Lung (tissue), 11 donors: ENCODE measurements at regions not wholly inside any gene's neighbourhood (a gene's known extent, or its start where the extent isn't known, plus 50 kb on each side); places are given as distances from the start of the nearest gene placed in this dataset.
"Not testable (repeated sequence)": the region's sequence is repeated elsewhere in the genome, so short reads cannot be mapped to it uniquely, and the experiment has no call there.

Experiments used
- ATAC-seq: fragments of 200-7000 bp; cut with Tn5 transposase; one replicate; pipeline ENCODE4 v1.9.1; 2020; ENCODE audit warnings: moderate number of reproducible peaks; ENCODE audit not compliant: insufficient read depth, low FRiP score
- DNase-seq, 3 donors: peaks; one replicate each; pipeline ENCODE4 v3.0.0-alpha.2; 2013 to 2017
- H3K27ac ChIP-seq, 2 donors: one replicate each; pipeline ENCODE4 v1.5.1; 2013; ENCODE audit warnings: mild to moderate bottlenecking in 2 of 2, moderate library complexity in 2 of 2, control low read depth in 1 of 2, inconsistent platforms in 1 of 2, low read depth in 1 of 2, low read length in 1 of 2
- H3K27me3 ChIP-seq, 3 donors: one replicate each; pipeline ENCODE4 v1.5.1; 2013; ENCODE audit warnings: low read length in 2 of 3; ENCODE audit not compliant: control insufficient read depth in 3 of 3, insufficient read depth in 3 of 3
- H3K36me3 ChIP-seq, 4 donors: one replicate each; pipeline ENCODE4 v1.5.1; 2013; ENCODE audit warnings: low read length in 4 of 4, mild to moderate bottlenecking in 1 of 4, moderate library complexity in 1 of 4; ENCODE audit not compliant: control insufficient read depth in 4 of 4, insufficient read depth in 4 of 4
- H3K4me1 ChIP-seq, 5 donors: one replicate each; pipeline ENCODE4 v1.5.1; 2013; ENCODE audit warnings: low read length in 5 of 5, mild to moderate bottlenecking in 2 of 5, moderate library complexity in 1 of 5; ENCODE audit not compliant: control insufficient read depth in 5 of 5, insufficient read depth in 5 of 5
- H3K4me3 ChIP-seq: one replicate; pipeline ENCODE4 v1.5.1; 2013; ENCODE audit warnings: mild to moderate bottlenecking, control low read depth, moderate library complexity
- H3K9ac ChIP-seq, 2 donors: one replicate each; pipeline ENCODE4 v1.5.1; 2013; ENCODE audit warnings: low read length in 2 of 2, control low read depth in 1 of 2; ENCODE audit not compliant: insufficient read depth in 1 of 2
- H3K9me3 ChIP-seq, 4 donors: one replicate each; pipeline ENCODE4 v1.5.1; 2013; ENCODE audit warnings: low read length in 3 of 4, mild to moderate bottlenecking in 1 of 4, moderate library complexity in 1 of 4; ENCODE audit not compliant: control insufficient read depth in 4 of 4, insufficient read depth in 3 of 4
- CTCF ChIP-seq: IDR thresholded peaks from 2 replicates; pipeline ENCODE4 v1.5.1; 2012; ENCODE audit warnings: mild to moderate bottlenecking; ENCODE audit errors: control extremely low read depth, extremely low read depth
- WGBS, 2 donors: extraction: QIAGEN DNeasy Blood & Tissue Kit; methylation state at CpG; one replicate each; pipeline ENCODE4 v1.1.7; 2013; 5-methylcytosine and 5-hydroxymethylcytosine counted together
- donor health status: control.
- donor health status: control.
- donor health status: Bipolar disorder and iron deficiency.
- donor health status: healthy.
- donor health status: DM: yes; HTN: yes; CAD: no.

GRCh38 chr11:115611343-115611742, 107.1 kb upstream of the CADM1 start:
- WGBS, 2 donors: 75 to 82% methylated on average over 6 of the region's 6 CpGs
- ATAC-seq (no peak), DNase-seq (no peak)
- H3K4me1 ChIP-seq: peaks cover 5 to 19% (median 12%) of the 10 kb centered on the region in 5 donors
- no peaks in the 10 kb centered on the region for H3K27me3 ChIP-seq
- H3K4me3 ChIP-seq: no peak overlapping the region
- TF ChIP-seq CTCF: no peak
- H3K9ac ChIP-seq: no peak overlapping the region
- H3K9me3 ChIP-seq: no peaks in the 10 kb centered on the region
- no peak overlapping the region for H3K27ac ChIP-seq
- H3K36me3 ChIP-seq: no peaks in the 10 kb centered on the region

- no peaks in the 10 kb centered on the region for H3K36me3 ChIP-seq
- no peak for TF ChIP-seq CTCF
- no peak overlapping the region for H3K9ac ChIP-seq
- H3K4me1 ChIP-seq: peaks cover 5 to 21% (median 12%) of the 10 kb centered on the region in 5 donors
- H3K27ac ChIP-seq: no peak overlapping the region
- H3K4me3 ChIP-seq: no peak overlapping the region
- 92 to 93% methylated on average over 3 of the region's 3 CpGs for WGBS, 2 donors
- no peaks in the 10 kb centered on the region for H3K27me3 ChIP-seq
- H3K9me3 ChIP-seq: no peaks in the 10 kb centered on the region
- ATAC-seq: no peak
- no peak for DNase-seq
These were observed 106.7 kb upstream of the CADM1 start for GRCh38 chr11:115610908-115611307.

GRCh38 chr11:115610234-115610633, 106.0 kb upstream of the CADM1 start:
- H3K4me3 ChIP-seq, H3K9ac ChIP-seq, H3K36me3 ChIP-seq, DNase-seq, H3K27ac ChIP-seq, H3K27me3 ChIP-seq, ATAC-seq, H3K9me3 ChIP-seq: not testable (repeated sequence)
- peaks cover 5 to 21% (median 12%) of the 10 kb centered on the region in 5 donors for H3K4me1 ChIP-seq
- WGBS, 2 donors: 94 to 98% methylated on average over 1 of the region's 1 CpG

GRCh38 chr11:115608976-115609375, 104.8 kb upstream of the CADM1 start:
- H3K27me3 ChIP-seq: no peaks in the 10 kb centered on the region
- H3K4me1 ChIP-seq: peaks cover 5 to 21% (median 12%) of the 10 kb centered on the region in 5 donors
- no peak overlapping the region for H3K4me3 ChIP-seq
- TF ChIP-seq CTCF: no peak
- H3K9ac ChIP-seq: no peak overlapping the region
- 91 to 93% methylated on average over 6 of the region's 6 CpGs for WGBS, 2 donors
- H3K9me3 ChIP-seq: no peaks in the 10 kb centered on the region
- no peaks in the 10 kb centered on the region for H3K36me3 ChIP-seq
- H3K27ac ChIP-seq: no peak overlapping the region
- ATAC-seq: no peak
- DNase-seq: no peak
